HT1080 (cell line): ENCODE measurements at regions not wholly inside any gene's neighbourhood (a gene's known extent, or its start where the extent isn't known, plus 50 kb on each side); places are given as distances from the start of the nearest gene placed in this dataset.

Source experiments
- DNase-seq: peaks from one replicate; pipeline ENCODE4 v3.0.0-alpha.2; 2015; ENCODE audit warnings: low read depth

DNA sequence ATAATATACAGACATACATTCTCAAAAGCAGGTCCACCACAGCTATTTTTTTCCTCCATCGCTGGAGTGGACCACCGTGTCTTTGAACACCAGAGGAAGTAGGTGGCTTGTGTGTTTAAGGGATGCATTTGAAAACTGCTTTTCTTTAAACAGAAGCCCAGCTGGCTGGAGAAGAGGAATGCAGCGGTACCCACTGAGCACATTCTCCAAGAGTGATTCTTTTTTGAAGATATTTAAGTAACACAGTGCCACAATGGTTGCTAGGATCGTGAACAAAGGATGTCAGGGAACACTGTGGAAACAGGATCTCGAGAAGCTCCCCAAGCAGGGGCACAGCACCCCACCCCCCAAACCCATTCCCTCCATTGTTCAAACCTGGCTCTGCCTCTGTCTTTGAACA is 286.6 kb upstream of the PWP1 start:
- DNase-seq, result no peak

DNA sequence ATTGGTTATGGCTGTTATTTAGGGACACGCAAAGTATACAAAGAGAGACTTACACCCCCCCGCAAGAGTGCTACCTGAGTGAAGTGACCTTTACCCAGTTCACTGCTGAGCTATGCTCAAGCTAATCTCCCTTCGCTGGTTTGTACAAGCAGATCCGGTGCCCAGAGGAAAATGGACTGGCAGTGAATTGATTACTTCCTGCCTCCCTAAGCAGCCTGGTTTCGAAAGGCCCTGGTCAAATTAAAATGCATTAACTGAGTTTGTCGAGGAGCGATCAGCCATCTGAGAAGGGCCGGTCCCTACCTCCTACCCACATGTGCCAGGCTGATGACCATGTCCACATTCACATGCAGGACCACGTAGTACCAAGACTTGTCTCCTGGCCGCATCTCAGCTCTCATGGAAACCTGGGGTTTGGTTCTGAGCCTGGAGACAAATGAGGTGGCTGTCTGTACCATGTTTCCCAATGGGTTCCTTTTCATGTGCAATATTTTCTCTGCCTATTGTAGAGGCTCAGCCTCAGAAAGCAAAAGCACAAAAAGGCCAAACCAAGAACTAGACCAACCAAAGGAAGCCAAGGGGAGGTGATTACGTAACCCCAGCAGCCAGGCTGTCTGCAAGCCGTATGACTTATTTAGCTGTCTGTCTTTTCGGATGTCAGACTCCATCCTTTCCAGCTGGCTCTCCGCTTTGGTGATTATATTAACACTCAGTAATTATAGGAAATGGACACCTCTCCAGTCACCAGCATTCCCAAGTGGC is 284.7 kb upstream of the PWP1 start:
- DNase-seq, result no peak

DNA sequence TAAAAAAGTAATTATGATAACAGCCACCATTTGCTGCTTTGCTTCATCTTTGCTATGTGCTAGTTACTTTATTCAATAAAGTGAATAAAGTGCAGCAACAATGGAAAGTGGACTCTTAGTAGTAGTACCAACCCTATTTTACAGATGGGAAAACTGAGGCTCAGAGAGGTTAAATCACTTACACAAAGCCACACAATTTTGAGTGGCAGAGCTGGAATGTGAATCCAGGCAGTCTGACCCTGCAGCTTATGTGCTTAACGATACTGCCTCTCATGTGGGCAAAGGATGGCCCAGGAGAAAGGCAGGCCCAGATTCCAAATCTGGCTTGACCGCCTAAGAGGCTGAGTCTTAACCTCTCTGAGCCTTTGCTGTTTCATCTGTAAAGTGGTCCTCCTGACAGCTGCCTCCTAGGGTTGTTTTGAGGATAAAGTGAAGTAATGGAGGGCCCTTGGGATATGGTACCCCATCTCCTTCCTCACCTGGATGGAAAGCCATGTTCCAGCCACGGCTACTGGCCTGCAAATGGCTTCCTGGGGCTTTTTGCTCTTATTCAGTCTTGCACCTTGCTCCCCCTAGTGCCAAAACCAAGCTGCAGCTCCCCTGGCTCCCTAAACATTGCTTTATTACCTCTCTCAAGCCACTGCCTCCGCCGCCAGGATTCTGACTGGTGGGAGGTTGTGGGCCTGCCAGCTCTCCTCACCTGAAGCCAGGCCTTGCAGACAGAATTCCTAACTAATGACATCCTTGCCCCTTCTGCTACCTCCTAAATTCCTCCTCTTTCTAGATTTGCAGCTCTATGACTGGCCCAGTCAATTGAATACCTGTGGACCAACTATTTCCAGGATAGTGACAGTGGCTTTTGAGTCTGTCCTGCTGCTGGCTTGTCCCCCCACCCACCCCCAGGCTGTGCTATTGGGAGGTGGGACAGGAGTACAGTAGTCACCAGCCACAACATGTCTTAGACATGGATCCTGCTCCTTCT is 283.3 kb upstream of the PWP1 start:
- peak; percentile 68 for DNase-seq

DNA sequence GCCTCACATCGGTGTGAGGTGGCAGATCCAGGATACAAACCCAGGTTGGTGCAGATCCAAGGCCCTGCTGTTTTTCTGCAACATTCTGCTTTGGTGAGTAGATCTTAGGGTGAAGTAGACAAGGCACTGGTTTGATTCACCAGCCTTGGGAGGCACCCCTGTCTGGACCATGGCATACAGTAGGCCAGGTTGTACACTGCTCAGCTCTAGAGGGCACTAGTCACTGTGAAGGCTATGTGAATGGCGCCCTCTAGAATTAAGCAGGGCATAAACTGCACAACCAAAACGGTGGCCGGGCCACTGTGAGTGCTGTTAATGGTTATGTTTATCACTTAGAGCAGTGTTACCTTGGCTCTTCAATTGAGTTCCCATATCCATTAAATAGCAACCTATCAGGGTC is 280.6 kb upstream of the PWP1 start:
- peak; percentile 57 for DNase-seq

DNA sequence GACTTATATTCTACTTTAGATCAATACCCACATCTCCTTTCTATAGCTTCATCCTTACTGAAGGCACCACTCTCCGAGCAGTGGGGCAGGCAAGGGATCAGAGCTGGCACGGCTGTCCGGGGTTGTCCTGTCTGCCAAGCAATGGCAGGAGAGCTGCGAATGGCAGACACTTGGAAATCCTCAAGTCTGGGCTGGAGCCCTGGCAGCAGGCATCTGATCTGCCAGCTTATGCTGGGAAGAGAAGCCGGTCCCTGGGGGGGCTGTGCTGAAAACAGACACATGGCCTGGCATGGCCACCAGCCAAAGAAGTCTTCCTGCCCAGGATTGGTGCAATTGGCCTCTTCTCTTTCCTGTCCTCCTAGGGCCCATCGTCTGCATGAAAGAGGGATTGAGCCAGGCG is 280.2 kb upstream of the PWP1 start:
- no peak for DNase-seq

DNA sequence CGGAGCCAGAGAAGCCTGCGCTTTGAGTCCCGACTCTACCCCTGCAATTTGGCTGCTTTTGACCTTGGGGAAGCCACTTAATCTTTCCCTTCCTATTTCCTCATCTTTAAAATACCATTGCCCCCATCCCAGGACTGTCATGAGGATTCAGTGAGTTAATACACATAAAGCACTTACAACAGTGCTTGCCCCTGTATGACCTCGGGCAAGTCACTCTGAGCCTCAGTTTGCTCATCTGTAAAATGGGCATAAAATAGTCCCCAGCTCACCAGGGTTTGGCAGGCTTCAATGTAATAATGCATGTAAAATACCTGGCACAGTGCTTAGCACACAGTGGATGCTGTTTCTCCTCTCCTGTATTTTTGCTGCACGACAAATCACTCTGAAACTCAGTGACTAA is 278.7 kb upstream of the PWP1 start:
- no peak for DNase-seq

DNA sequence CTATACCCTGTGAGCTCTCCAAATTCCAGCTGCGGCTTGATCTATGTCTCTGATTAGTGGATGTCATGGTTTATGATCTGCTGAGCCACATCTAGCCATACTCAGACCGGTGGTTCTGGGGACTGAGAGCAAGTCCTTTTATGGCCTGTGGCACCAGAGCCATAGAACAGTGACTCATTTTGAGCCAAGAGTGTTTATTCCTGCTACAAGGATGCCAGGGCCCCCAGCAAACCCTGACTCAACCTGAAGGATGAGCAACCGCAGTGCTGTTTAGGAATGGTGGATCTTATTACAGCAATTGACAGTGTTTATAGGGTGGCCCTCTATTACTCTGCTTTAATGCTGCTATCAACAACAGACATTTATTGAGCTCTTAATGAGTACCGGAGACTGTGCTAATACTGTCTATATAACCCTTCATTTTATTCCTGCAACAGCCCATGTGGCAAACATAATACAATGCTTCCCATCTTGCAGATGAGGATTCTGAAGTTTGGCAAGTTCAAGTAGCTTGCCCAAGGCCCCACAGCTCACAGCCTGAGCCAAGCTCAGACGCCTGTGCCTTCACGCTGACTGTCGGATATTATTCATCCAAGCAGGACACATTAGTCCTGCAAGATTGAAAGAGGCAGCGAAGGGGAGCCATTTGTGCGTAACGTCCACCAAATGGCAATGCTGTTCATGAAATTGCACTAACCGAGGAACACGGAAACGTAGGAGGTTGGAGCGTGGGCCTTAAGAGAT is 273.6 kb upstream of the PWP1 start:
- DNase-seq, result peak; percentile 94

DNA sequence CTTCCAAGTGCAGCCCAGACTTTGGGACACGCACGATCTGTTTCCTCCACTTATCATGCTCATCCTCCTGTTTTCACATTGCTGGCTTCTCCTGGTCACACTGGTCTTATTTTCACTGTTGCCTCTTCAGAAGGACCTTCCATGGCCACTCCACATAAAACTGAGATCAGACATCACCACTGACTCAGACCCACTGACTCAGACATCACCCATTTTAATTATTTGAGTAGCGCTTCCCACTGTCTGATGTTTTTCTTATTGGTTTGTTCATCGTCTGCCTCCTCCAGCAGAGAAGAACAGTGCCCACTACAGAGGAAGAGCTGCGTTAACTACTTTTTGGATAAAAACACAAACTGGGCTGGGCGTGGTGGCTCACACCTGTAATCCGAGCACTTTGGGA is 270.5 kb upstream of the PWP1 start:
- peak; percentile 93 for DNase-seq

DNA sequence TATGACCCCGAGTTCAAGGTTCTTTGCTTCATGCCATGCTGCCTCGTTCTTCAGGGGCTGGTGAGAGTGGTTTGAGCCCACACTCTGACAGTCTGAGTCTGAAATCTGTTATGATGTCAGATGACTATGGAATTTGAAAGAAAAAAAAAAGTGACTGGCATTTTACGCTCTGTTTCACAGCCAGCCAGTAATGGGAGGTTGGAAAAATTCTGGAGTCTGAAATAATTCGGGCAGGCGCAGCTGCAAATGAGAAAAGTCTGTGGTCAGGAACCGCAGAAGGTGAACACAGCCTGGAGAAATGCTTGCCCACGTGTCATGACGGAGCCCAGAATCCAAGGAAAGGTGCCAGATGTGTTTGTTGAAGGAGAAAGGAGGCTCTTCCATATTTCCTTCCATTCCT is 269.8 kb upstream of the PWP1 start:
- no peak for DNase-seq

DNA sequence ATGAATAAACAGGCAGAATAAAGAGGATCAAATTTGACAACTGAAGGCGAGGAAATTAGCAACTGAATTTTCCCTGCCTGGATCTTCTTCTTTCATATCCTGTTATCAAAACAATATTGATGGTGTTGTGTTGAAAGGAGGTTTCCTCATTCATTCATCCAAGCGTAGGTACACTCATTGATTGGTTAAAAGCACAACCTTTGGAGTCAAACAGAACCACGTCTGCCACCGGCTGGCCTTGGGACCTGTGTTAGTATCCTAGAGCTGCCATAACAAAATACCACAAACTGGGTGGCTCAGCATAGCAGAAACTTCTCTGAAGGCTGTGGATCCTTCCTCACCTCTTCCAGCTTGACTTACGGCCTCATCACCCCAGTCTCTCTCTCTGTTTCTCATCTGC is 268.6 kb upstream of the PWP1 start:
- DNase-seq, result no peak

DNA sequence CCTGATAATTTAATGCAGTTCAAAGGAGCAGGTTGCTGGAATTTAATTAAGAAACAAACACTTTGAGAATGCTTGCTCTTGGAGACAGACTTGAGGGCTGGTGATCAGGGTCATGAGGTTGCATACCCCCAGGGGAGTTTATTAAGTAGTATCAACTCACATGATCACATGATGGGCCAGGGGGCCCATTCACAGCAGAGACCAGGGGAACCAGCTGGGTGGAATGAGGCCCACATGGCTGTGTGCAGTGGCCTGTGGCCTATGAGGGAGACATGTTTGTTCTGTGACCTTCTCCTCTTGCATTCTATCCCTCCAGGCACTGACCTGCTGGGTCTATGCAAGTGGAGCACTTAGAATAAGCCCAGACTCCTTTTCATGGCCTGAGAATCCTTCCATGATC is 266.6 kb upstream of the PWP1 start:
- DNase-seq, result no peak

DNA sequence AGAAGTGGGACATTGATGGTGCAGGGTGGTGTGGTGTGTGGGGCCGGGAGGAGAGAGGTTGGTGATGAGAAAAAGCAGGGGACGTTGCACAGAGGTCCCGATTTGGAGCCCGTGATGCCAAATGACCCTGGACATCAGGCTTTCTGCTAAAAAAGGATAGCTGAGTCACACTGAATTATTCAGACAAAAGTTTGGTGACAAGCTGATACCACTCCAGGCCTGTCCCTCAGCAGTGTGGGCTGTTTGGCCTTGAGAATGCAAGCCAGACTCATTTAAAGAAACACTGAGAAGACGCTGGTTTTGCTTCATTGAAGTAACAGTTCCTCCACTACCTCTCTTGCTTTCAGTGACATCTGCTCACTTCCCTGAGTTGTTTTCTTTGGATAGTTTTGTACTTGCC is 262.1 kb upstream of the PWP1 start:
- DNase-seq, result no peak

DNA sequence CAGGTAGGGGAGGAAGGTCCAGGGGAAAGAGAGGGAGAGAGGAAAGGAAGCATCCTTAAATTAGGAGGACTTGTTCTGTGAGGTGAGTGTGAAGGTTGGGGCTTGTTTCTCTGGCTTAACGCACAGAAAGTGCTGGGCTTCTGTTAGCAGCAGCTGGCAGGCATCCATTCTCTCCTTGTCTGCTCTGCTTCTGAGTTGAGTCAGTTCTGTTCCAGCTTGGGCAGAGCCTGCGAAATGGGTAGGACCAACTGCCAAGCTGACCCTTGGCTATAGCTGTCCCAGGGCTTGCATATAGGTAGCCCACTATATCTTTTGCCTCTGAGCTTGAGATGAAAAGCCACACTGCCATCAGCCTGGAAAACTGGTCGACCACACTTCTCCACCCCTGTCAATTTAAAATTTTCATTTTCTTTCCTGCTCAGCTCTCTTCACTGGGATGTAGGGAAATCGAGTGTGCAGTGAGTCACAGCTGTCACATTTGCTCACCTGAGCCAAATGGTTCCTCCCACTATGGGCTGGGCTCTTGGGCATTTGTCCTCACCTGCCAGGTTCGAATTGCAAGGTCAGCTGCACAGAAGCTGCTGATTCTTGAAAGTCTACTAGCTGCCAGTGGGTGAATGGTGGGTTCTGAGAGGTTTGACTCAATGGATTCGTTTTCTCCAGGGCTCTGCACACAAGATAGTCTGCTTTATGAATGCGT is 256.4 kb upstream of the PWP1 start:
- DNase-seq, result no peak

DNA sequence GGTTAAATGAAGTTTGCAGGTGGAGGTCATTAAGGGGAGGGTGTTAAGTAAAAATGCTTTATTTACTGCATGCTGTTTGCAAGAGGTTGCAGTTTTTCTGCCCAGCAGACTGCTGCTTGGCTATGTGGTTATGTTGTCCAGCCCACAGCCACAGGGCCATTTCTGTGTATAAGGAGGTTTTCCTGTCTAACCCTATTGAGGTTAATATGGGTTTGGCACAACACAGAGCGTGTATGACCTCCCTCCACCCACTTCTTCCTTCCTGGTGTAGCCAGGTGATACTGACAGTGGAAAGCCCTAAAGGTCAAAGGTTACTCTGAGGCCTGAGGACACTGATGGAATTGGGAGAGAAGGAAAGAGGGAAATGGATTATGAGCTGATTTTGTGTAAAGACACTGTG is 253.7 kb upstream of the PWP1 start:
- DNase-seq, result no peak

DNA sequence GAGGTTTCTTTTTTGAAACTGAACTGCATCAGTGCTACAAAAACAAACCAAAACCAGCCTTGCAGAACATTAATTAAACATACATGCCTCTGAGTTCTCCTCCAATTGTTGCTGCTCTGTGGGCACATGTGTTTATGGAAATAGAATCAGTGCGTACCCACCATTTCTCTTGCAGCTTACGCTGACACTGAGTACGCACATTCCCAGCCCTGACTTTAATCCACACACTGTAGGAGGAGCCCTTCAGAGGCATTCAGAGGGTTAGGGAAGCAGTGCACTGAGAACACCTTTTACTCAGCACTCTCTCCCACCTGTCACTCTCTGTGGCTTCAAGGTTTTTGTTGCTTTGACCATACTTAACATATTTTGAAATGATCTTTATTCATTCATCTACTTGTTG is 250.5 kb upstream of the PWP1 start:
- DNase-seq, result no peak

DNA sequence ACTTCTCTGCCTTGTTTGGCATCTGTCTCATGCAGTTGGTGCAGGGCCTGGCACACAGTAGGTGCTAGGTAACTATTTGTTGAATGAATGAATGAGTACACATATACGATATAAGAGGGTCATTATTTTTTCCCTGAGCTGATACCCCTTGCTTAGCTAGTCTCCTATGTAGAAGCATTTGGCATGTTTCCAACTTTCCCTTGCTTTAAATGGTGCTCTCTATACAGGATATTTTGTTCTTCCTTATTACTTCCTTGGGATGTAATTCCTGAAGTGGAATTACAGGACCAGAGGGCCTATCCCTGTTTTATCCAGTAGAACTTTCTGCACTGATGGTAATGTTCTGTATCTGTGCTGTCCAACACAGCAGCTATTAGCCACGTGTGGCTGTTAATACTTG is 250.1 kb upstream of the PWP1 start:
- DNase-seq, result no peak

DNA sequence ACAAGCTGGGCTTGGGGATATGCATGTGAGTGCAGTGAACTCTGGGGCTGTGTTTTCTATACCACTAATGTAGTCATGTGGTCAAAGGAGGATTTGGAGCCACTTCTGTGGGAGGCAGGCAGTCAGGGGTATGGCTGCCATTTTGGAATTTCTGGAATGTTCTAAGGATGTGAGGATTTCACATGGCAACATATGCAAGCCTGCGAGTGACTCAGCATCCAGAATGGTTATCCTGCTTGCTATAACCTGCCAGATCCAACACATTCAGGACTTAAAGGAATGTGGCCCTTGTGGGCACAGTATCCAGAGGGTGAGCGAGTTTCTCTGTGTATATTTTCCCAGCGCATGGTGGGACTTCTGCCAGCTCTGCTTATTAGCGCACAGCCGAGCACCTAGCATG is 249.2 kb upstream of the PWP1 start:
- DNase-seq, result peak; percentile 73

DNA sequence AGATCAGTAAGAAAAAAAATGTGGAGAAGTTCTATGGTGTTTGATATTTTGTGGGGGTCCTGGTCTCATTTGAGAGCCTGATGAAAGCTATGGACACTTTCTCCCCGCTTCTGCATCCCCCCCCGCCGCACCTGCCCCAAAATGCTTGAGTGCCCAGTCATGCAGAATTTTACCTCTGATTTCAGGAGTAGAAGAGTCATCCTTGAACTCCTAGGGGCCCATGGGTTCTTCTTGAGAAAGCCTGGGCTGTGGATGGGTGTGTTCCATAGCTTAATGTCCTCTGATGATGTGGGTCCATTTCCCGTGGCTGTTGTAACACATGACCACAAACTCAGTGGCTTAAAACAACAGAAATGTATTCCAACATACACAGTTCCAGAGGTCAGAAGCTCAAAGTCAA is 248.8 kb upstream of the PWP1 start:
- no peak for DNase-seq

DNA sequence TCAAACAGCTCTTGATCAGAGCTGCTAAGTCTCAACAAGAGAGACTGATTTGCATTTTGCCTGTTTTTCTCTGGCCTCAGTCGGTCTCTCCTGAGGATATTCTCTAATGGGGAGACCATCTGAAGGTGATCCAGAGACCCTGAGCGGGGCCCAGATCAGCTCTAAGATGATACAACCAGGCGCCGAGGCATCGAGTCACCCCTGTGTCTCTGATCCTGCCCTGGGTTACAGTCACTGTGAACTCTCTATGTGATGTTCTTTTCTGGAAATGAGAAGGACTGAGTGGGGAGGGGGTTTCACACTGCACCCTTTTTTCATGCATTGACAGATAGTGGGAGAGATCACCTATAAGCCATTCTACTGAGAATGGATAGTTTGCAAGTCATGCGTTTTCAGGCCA is 247.6 kb upstream of the PWP1 start:
- DNase-seq, result no peak

DNA sequence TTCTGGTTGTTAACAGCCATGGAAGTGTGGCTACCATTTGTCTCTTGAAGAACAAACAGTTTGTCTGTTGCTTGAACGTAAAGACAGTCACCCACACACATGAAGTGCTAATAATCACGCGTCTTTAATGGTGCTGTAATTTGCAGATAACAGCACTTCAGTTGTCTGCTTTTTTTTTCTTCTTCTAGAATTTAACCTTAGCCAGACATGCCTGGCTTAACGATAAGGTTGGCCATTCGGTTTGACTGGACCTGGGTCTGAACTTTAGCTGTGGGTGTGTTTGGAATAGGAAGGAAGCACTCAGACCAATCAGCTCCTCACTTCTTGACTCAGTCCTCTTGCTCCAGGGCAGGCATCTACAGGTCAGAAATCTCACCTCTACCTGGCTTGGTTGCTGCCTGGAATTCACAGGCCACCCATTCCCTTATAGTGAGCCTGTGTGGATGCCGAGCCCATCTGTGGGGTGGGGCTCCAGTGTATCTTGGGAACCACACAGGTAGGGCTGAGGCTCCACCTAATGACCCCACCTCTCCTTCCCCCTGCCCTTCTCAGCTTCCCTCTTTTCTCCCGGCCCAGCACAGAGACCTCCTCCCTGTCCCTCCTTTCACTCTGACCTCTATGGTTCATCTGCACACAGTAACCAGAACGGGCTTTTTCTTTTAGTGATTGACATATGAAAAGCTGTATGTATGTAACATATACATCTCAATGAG is 246.4 kb upstream of the PWP1 start:
- no peak for DNase-seq

DNA sequence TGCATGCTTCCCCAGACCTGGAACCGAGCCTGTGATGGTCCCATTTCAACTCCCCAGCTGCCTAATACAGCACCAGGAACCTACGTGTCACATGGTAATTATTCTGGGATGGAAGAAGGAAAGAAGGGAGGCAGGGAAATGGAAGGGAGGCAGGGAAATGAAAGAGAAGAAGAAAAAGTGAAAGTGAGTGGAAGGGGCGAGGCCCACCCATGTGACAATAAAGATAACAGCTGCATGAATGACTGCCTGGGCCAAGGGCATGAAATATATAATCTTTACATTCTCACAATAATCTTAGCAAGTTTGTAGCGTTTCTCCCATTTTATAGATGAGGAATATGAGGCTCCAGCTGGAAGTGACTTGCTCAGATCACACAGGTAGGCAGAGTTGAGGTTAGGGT is 245.0 kb upstream of the PWP1 start:
- DNase-seq, result no peak
